Endothelial cell of hepatic sinusoid (primary cell): ENCODE measurements at regions not wholly inside any gene's neighbourhood (a gene's known extent, or its start where the extent isn't known, plus 50 kb on each side); places are given as distances from the start of the nearest gene placed in this dataset.
"Not testable (repeated sequence)": the region's sequence is repeated elsewhere in the genome, so short reads cannot be mapped to it uniquely, and the experiment has no call there.

Experiments
- in situ Hi-C: cut with HindIII; loops from 2 replicates; pipeline ENCODE4 v1.10.0; 2017; ENCODE audit warnings: low sequenced_read_pairs

- in situ Hi-C loops = not testable (repeated sequence)
These were observed 1506.3 kb downstream of the FAM181B start for GRCh38 chr11:81227409-81227808.

- in situ Hi-C loops = no loop called here
These were observed 1509.3 kb downstream of the FAM181B start for GRCh38 chr11:81224396-81224795.

DNA sequence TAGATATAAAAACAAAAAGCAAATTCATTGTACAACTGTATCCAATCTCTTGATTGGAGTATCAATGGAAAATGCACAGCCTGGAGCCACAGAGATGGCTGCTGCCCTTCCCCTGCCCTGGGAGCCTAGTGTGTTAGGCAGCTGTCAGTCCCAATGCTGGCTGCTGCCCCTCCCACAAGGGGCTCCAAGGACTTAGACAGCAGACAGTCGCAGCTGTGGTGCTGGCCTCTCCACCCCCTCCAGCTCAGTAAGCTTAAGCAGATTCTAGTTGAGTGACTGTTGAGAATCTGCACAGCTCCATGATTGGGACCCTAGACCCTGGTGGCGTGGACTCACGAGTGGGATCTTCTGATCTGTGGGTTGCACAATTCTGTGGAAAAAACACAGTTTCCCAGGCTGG lies 1511.2 kb downstream of the FAM181B start:
- in situ Hi-C loops = no loop called here

DNA sequence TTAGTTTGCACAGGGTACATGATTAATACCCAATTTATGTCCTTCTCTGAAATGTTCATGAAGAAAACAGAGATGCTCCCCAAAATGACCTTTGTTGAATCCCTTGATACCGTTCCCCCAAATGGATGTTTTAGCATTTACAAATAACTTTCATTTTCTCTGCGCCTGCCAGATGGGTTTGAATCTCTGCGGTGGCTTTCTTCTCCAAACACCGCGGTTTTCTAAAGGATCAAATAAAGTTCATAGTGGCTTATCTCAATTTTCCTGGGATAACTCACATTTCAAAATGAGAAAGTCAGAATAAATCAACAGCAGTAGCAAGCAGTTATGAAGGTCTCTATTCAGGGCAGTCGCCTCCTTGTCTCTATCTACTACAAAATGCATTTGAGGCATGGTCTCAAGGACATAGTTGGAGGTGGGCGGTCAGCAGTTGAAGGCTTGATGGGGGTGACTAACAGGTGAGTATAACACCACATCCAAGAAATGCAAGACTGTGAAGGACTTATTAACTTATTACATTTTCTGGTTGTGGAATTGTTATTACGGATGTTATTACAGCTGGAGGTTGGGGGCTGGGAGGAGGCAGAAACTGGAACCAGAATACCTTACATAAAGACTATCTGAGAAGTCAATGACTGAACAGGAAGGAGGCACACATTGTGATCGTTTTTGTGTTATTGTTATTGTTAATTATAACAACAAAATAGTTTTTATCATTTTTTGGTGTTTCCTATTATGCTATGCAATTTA lies 1513.3 kb downstream of the FAM181B start:
- in situ Hi-C loops = no loop called here

GRCh38 chr11:81219661-81220060 lies 1514.0 kb downstream of the FAM181B start:
- in situ Hi-C loops = no loop called here

- in situ Hi-C loops = no loop called here
These were observed 1515.2 kb downstream of the FAM181B start for GRCh38 chr11:81218440-81218839.

DNA sequence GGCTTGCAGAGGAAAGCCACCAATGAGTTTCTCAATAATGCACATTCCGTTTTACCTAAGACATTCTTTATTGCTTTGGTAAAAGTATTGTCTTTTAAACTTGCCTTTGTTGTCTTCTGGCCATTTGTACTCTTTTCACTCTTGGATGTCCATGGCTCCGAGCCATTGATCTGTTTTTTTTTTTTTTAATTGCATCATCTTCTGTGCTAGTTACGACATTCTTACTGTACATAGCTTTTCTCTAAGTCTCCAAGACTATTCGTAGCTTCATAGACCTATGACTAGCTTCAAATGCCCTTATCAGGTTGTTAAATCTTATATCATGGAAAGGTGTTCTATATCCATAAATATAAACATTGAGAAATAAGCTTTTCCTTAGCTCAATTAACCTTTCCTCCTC lies 1522.6 kb downstream of the FAM181B start:
- in situ Hi-C loops = no loop called here

- in situ Hi-C loops = no loop called here
These were observed 1526.1 kb downstream of the FAM181B start for GRCh38 chr11:81207421-81208054.

DNA sequence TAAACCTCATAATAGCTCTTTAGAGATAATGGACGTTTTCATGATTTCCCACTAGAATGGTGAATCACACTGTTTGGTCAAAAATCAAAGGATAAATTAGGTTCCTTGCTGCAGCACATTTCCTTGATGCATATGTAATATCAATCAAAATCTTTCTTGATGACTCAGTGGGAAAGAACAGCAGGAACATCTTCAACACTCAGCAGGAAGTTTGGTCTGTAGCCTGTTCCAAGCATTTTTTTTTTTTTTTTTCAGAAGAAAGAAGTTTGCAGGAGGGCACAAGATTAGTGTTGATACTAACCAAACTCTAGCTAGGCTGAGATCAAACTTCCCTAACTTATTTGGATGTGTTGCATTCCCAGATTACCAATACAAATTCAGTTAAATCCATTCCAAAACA lies 1529.8 kb downstream of the FAM181B start:
- in situ Hi-C loops = no loop called here

DNA sequence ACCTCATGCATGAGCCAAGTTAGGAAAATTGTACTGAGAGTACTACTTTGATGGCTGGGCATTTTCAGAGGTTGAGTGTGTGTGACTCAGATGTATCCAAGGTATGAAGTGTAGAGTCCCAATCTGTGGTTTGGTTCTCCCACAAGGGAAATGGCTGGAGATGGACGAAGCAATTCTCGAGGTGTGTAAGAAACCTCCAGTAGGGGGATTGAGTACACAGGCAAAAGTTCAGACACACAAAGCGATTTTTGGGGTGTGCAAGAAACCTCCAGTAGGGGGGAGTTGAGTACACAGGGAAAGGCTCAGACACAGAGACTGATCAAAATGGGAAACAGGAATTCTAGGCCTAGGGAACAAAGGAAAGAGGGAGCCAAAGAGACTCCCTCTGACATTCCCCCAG lies 1536.3 kb downstream of the FAM181B start:
- in situ Hi-C loops = no loop called here

DNA sequence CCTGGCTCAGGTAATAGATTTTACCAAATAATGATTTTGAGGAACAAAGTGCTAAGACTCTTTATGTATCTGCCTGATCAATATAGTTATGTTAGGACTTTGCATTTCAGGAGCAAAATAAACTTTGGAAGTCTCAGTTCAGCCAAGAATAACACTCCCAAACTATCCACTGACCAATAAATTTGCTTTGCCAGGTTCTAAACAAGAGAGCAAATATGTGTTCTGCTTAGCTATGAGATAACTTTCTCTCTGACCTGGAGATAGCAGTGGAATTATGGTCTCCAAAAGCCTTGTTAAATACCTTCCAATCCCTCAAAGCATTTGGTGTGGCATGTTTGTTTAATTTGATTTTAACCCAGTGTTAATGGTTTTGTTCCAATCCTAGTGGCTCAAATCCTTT lies 1541.1 kb downstream of the FAM181B start:
- in situ Hi-C loops = loop anchor here (5.0 kb wide), 1 partner anchor 75 kb away; no protein-coding TSS in a partner anchor

DNA sequence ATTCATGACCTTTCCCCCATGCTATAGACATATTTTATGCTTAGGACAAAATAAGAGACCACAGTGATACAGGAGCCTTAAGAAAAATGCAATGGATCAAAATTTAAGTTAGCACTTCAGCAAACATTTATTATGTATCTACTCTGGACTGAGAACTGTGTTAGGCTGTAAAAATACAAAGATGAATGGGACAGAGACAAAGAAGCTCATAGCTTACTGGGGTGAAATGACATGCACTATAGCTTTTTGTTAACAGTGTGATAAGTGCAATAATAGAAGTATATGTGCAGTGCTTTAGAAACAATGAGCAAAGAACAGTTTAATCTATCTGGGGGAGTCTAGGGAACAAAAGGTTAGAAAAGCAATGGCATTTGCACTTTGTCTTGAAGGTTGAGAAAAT lies 1543.1 kb downstream of the FAM181B start:
- in situ Hi-C loops = loop anchor here (5.0 kb wide), 1 partner anchor 73 kb away; no protein-coding TSS in a partner anchor

DNA sequence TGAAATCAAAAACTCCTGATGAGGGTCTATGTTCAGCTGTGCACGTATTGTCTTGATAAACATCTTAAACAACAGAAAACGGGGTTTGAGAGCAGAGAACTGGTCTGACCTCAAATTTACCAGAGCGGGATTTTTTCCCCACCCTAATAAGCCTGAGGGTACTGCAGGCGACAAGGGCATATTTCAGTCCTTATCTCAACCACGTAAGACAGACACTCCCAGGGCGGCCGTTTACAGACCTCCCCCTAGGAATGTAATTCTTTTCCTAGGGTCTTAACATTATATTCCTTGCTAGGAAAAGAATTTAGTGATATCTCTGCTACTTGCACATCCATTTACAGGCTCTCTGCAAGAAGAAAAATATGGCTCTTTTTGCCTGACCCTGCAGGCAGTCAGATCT lies 1546.6 kb downstream of the FAM181B start:
- in situ Hi-C loops = not testable (repeated sequence)

DNA sequence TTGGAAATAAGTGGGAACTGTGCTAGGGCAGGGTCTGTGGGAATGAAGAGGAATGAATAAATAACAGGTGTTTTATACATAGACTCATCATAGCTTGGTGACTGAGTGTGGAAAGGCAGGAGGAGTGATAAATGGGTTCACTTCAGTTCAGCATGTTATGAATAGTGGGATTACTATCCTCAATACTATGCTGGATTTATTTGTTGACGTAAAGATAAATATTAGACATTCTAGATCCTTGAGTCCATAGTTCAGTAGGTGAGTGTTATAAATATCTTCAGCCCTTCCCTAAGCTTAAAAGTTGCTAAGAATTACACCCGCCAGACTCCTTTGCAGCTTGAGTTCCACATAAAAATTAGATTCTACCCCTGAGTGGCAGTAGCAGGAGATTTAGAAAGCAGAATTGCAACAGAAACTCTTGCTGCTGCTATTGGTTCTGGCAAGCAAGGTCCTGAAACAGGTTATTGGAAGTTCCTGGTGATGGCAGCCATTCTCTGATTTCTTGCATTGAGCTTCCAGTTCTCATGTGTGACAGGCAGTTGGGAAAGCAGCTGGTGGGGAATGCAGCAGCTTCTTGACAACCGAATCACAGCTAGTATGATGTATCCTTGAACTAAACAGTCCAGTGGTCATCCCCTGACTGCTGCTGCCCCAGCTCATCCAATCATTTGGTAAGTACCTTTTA lies 1558.9 kb downstream of the FAM181B start:
- in situ Hi-C loops = no loop called here

DNA sequence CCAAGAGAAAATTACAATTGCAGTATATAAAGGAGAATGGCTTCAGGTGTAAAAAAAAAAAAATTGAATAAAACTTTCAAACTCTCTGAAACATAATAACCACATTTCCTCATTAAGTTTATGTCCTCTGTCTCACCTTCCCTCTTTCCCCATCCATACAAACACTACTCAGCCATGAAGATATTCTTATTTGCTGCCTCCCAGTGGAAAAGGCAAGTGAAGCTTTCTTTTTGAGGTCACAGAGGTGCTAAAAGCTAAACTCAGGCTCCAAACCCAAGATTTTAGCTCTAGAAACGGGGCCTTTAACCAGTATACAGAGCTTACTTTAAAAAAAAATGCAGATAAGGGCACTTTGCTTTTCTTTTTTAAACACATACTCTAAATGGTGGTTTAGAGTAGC lies 1568.5 kb downstream of the FAM181B start:
- in situ Hi-C loops = no loop called here

DNA sequence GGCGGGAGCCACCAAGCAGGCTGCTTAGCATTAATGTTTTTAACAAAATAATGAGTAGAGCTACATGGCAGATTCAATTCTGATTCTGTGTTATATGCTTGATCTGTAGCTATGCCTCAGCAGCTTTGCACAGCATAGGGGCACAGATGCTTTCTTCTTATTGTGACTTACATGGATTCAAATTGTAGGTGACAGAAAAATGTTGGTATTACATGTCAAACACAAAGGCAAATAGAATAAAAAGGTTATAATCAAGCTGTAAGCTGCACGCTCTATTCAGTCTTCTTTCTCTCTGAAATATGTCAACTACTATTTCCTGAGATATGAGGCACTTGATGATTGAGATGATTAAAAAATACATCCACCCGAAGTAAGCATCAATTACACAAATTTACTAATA lies 1573.8 kb downstream of the FAM181B start:
- in situ Hi-C loops = no loop called here

- in situ Hi-C loops = no loop called here
These were observed 1598.1 kb downstream of the FAM181B start for GRCh38 chr11:81135570-81135969.

DNA sequence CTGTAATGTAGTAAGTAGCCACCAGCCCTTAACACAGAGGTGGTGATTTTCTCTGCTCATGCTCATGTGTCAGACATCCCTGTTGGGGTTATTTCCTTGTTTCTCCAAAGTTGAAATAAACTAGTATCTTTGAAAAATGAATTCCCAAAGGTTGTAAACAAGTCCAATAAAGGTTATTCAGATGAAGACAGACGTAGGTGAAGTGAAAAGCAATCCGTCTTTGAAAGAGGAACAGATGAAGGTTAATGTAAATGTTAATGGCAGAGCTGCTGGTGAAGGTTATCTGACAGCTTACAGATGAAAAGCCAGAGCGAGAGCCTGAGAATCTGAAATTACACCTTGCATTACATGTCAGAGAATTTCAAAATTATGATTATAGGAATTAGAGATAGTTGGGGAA lies 1604.0 kb downstream of the FAM181B start:
- in situ Hi-C loops = no loop called here

- in situ Hi-C loops = no loop called here
These were observed 1620.9 kb downstream of the FAM181B start for GRCh38 chr11:81112718-81113117.

GRCh38 chr11:81104051-81104450 lies 1629.6 kb downstream of the FAM181B start:
- in situ Hi-C loops = no loop called here

DNA sequence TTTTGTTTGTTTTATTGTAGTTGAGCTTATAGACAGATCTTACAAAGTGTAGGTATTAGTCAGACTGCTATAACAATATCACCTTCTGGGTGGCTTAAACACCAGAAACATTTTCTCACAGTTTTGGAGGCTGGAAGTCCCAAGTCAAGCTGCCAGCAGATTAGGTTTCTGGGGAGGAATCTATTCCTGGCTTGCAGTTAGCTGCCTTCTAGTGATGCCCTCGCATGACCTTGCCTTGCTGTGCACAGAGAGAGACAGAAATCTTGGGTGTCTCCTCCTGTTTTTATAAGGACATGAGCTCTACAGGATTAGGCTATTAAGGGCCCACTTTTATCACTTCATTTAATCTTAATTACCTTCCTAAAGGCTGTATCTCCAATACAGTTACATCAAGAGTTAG lies 1635.2 kb downstream of the FAM181B start:
- in situ Hi-C loops = no loop called here

DNA sequence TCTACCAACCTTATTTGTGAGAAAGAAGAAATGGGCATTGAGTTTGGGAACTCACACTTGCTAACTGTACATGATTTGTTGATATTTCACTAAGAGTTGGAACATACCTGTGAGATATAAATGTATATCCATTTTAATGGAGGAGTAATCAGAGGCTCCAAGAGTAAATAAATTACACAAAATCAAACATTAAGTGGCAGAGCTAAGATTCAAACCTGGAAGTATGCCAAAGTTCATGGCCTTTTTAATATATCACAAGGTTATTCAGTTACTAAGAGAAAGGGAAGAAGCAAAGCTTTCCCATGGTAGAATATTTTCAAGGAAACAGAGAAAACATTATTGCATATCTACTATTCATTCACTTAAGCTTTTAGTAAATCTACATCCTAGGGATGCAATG lies 1641.1 kb downstream of the FAM181B start:
- in situ Hi-C loops = no loop called here
